SK-N-SH (cell line): ENCODE measurements at regions not wholly inside any gene's neighbourhood (a gene's known extent, or its start where the extent isn't known, plus 50 kb on each side); places are given as distances from the start of the nearest gene placed in this dataset.
A peak's percentile ranks its signal among the peaks of the same experiment; 100 is the strongest.

Experiments
- CTCF ChIA-PET: fragments of 300-600, 350-600 bp; formaldehyde crosslinking; extraction: SDS; loops from one replicate; lab custom pipeline; 2021; lab: Yijun Ruan, JAX
- POLR2A ChIA-PET: fragments of 350-600 bp; sonication (Branson Sonifier 250); formaldehyde crosslinking; extraction: SDS; loops from one replicate; lab custom pipeline; 2020; ENCODE audit warnings: antibody characterized with exemption, inconsistent platforms; lab: Yijun Ruan, JAX
- DNase-seq: peaks from one replicate; pipeline ENCODE4 v3.0.0; 2012
- H2AFZ ChIP-seq: fragments of 200-600 bp; sonication (generic); 2 replicates; pipeline ENCODE4 v1.8.1; 2016; ENCODE audit warnings: antibody characterized with exemption, mild to moderate bottlenecking, low read depth
- H3F3A ChIP-seq: fragments of 200-600 bp; sonication (generic); replicated peaks from 2 replicates; pipeline ENCODE3; 2016; ENCODE audit warnings: antibody characterized with exemption, mild to moderate bottlenecking; ENCODE audit not compliant: insufficient read depth
- H3K27ac ChIP-seq, 2 experiments: fragments of 200-500 bp in 1 of 2; fragments of 200-600 bp in 1 of 2; sonication (Bioruptor generic) in 1 of 2; sonication (generic), shearing (Covaris generic) in 1 of 2; 2 replicates each; pipeline versions ENCODE4 v1.5.1 to v1.6.1; 2014 to 2016; ENCODE audit warnings: low read depth in 2 of 2, inconsistent platforms in 1 of 2, low read length in 1 of 2, mild to moderate bottlenecking in 1 of 2, mixed read lengths in 1 of 2
- H3K27me3 ChIP-seq: fragments of 200-600 bp; sonication (generic), shearing (Covaris generic); 2 replicates; pipeline ENCODE4 v1.6.1; 2016; ENCODE audit warnings: mixed run types; ENCODE audit not compliant: insufficient read depth
- H3K36me3 ChIP-seq, 2 experiments: fragments of 200-500 bp in 1 of 2; fragments of 200-600 bp in 1 of 2; sonication (Bioruptor generic) in 1 of 2; sonication (generic) in 1 of 2; replicated peaks in 1 of 2; 2 replicates each; pipeline versions ENCODE3 to v1.5.1; 2014 to 2016; ENCODE audit warnings: low read length in 1 of 2, mild to moderate bottlenecking in 1 of 2; ENCODE audit not compliant: insufficient read depth in 2 of 2, control insufficient read depth in 1 of 2
- H3K4me1 ChIP-seq, 2 experiments: fragments of 200-500 bp in 1 of 2; fragments of 200-600 bp in 1 of 2; sonication (Bioruptor generic) in 1 of 2; sonication (generic), shearing (Covaris generic) in 1 of 2; 2 replicates each; pipeline versions ENCODE4 v1.5.1 to v1.6.1; 2014 to 2016; ENCODE audit warnings: low read depth in 1 of 2, low read length in 1 of 2, mixed run types in 1 of 2; ENCODE audit not compliant: insufficient read depth in 2 of 2, control insufficient read depth in 1 of 2
- H3K4me2 ChIP-seq: fragments of 200-600 bp; sonication (generic), shearing (Covaris generic); 2 replicates; pipeline ENCODE4 v1.6.1; 2017; ENCODE audit warnings: mixed run types
- H3K4me3 ChIP-seq, 2 experiments: fragments of 200-500 bp in 1 of 2; fragments of 200-600 bp in 1 of 2; sonication (Bioruptor generic) in 1 of 2; sonication (generic), shearing (Covaris generic) in 1 of 2; 2 replicates each; pipeline versions ENCODE4 v1.5.1 to v1.8.1; 2014 to 2016; ENCODE audit warnings: low read depth in 2 of 2, inconsistent platforms in 1 of 2, low read length in 1 of 2, mild to moderate bottlenecking in 1 of 2, mixed read lengths in 1 of 2, moderate library complexity in 1 of 2
- H3K79me2 ChIP-seq: fragments of 200-600 bp; sonication (generic); 2 replicates; pipeline ENCODE4 v1.8.1; 2017; ENCODE audit warnings: mild to moderate bottlenecking; ENCODE audit not compliant: insufficient read depth
- H3K9ac ChIP-seq: fragments of 200-600 bp; sonication (generic); 2 replicates; pipeline ENCODE4 v1.6.1; 2017; ENCODE audit warnings: mixed run types
- H3K9me2 ChIP-seq: fragments of 200-600 bp; sonication (generic); 2 replicates; pipeline ENCODE4 v1.6.1; 2017; ENCODE audit warnings: mixed run types
- H3K9me3 ChIP-seq: fragments of 200-600 bp; sonication (generic); 2 replicates; pipeline ENCODE4 v1.6.1; 2017; ENCODE audit warnings: mixed run types, mild to moderate bottlenecking, moderate library complexity
- H4K20me1 ChIP-seq: fragments of 200-600 bp; sonication (generic); 2 replicates; pipeline ENCODE4 v1.6.1; 2017; ENCODE audit warnings: mild to moderate bottlenecking, mixed run types; ENCODE audit not compliant: insufficient read depth
- ELF1 ChIP-seq: IDR thresholded peaks from 2 replicates; pipeline ENCODE4 v1.4.0; 2012
- EP300 ChIP-seq, 2 experiments: IDR thresholded peaks; 2 replicates each; pipeline versions ENCODE4 v1.4.0 to v1.6.1; 2012; ENCODE audit warnings: borderline replicate concordance in 1 of 2, low read depth in 1 of 2, low read length in 1 of 2
- EZH2phosphoT487 ChIP-seq: fragments of 200-600 bp; sonication (generic); IDR thresholded peaks from 2 replicates; pipeline ENCODE4 v1.6.1; 2017; ENCODE audit warnings: low read depth, mixed run types, mild to moderate bottlenecking, antibody characterized with exemption, moderate library complexity, borderline replicate concordance
- FOXJ3 ChIP-seq: sonication (generic); formaldehyde crosslinking; IDR thresholded peaks from 2 replicates; pipeline ENCODE4 v1.5.1; 2020; ENCODE audit warnings: mild to moderate bottlenecking, missing genetic modification reagents
- GATA2 ChIP-seq: sonication (generic); formaldehyde crosslinking; IDR thresholded peaks from 2 replicates; pipeline ENCODE4 v1.5.0; 2020; ENCODE audit warnings: mild to moderate bottlenecking, missing genetic modification reagents
- NFIC ChIP-seq: IDR thresholded peaks from 2 replicates; pipeline ENCODE4 v1.4.0; 2012; ENCODE audit warnings: borderline replicate concordance
- RAD21 ChIP-seq: IDR thresholded peaks from 2 replicates; pipeline ENCODE4 v1.6.1; 2012; ENCODE audit warnings: mild to moderate bottlenecking, low read length
- RCOR1 ChIP-seq: fragments of 150-350 bp; IDR thresholded peaks from 2 replicates; pipeline ENCODE4 v1.6.1; 2017; ENCODE audit warnings: antibody characterized with exemption, low read length
- REST ChIP-seq: IDR thresholded peaks from 2 replicates; pipeline ENCODE4 v1.6.1; 2012; ENCODE audit warnings: mild to moderate bottlenecking, low read depth, low read length, moderate library complexity
- TCF12 ChIP-seq: IDR thresholded peaks from 2 replicates; pipeline ENCODE4 v1.4.0; 2012
- YY1 ChIP-seq: IDR thresholded peaks from 2 replicates; pipeline ENCODE4 v1.4.0; 2012; ENCODE audit warnings: low read depth, mild to moderate bottlenecking
- WGBS: methylation state at CpG from one replicate; pipeline ENCODE4 v1.1.6; 2017; ENCODE audit warnings: low lambda C conversion rate; 5-methylcytosine and 5-hydroxymethylcytosine counted together
- TF ChIP-seq, protein P1 (sequence below): IDR thresholded peaks from 2 replicates; pipeline ENCODE4 v1.4.0; 2012; ENCODE audit warnings: low read depth

GRCh38 chr3:66142079-66142478 lies 78.7 kb upstream of the SLC25A26 start:
- ChIA-PET CTCF (interaction anchor here (1.3 kb wide), 1 partner anchor 354 kb away, joined by 3 read pairs; no protein-coding TSS in a partner anchor), POLR2A (no interaction called here)
- DNase-seq, result no peak
- H3K4me2 ChIP-seq, result no peak overlapping the region
- no peaks in the 10 kb centered on the region for H3K9me2 ChIP-seq
- H2AFZ ChIP-seq, result no peak overlapping the region
- no peaks in the 10 kb centered on the region for H3K9me3 ChIP-seq
- WGBS, result 74% methylated on average over 1 of the region's 1 CpG
- H3K27ac ChIP-seq, result no peak overlapping the region
- no peaks in the 10 kb centered on the region for H3K36me3 ChIP-seq
- H3F3A ChIP-seq, result peaks cover 4% of the 10 kb centered on the region
- TF ChIP-seq NFIC (no peak), EP300 (IDR thresholded peaks at IDR 0.05; ENCODE audit: borderline replicate concordance in 1 of 2, low read depth in 1 of 2, low read length in 1 of 2) (0 out of 4 replicates have a peak, but pooled peaks of 1 of the 2 experiments have one; percentile 12), GATA2 (CRISPR knock-in tag) (peak; percentile 59), REST (no peak), TCF12 (no peak), ELF1 (no peak), EZH2phosphoT487 (no peak)
- H4K20me1 ChIP-seq, result no peaks in the 10 kb centered on the region
- no peak overlapping the region for H3K4me3 ChIP-seq
- H3K79me2 ChIP-seq, result no peaks in the 10 kb centered on the region
- H3K4me1 ChIP-seq, result peaks cover 5 to 11% of the 10 kb centered on the region in 2 experiments; a peak in 3 of 4 replicates
- H3K9ac ChIP-seq, result no peak overlapping the region
- no peaks in the 10 kb centered on the region for H3K27me3 ChIP-seq

DNA sequence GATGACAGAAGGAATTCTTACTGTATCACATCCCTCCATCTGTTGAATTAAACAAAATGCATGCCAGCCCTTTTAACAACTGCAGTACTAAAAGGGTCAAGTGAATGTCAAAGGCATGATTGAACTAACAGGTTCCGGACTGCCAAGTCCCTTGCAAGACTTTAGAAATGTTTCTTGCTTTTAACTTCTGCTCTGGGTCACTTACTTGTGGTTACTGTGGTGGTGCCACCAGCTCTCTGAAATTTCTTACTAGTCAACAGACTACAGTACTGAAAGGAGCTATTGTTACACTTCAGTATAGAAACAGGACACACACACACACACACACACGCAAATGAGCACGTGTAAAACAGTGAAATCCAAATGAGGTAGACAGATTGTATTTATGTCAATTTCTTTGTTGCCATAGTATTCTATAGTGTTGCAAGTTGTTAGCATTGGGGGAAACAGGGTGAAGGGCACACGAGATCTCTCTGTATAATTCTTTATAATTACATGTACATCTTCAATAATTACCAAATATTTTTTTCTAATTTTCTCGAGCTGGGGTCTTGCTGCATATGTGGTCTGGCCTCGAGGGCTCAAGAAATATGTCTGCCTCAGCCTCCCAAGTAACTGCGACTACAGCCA lies 79.9 kb upstream of the SLC25A26 start:
- ChIA-PET POLR2A (no interaction called here), CTCF (interaction anchor here (0.8 to 6.4 kb wide), 4 partner anchors 12 to 355 kb away, joined by 3 to 70 read pairs (median 22); no protein-coding TSS in a partner anchor)
- no peak for DNase-seq
- Histone ChIP-seq H3K4me2 (no peak overlapping the region), H3K36me3 (no peaks in the 10 kb centered on the region), H3K9me3 (no peaks in the 10 kb centered on the region), H3K27ac (no peak overlapping the region), H2AFZ (no peak overlapping the region), H3K9me2 (no peaks in the 10 kb centered on the region), H3K79me2 (no peaks in the 10 kb centered on the region), H4K20me1 (no peaks in the 10 kb centered on the region), H3K9ac (no peak overlapping the region), H3K4me3 (no peak overlapping the region), H3F3A (peaks cover 4% of the 10 kb centered on the region), H3K4me1 (peaks cover 5 to 11% of the 10 kb centered on the region in 2 experiments; a peak in 3 of 4 replicates), H3K27me3 (no peaks in the 10 kb centered on the region)
- 80% methylated on average over 7 of the region's 7 CpGs for WGBS
- TF ChIP-seq EZH2phosphoT487, result no peak
- TF ChIP-seq RCOR1, result no peak
- no peak for TF ChIP-seq RAD21
- TF ChIP-seq GATA2 (CRISPR knock-in tag), result no peak
- TF ChIP-seq FOXJ3, result no peak
- TF ChIP-seq YY1, result no peak
- TF ChIP-seq, protein P1, sequence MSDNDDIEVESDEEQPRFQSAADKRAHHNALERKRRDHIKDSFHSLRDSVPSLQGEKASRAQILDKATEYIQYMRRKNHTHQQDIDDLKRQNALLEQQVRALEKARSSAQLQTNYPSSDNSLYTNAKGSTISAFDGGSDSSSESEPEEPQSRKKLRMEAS, result no peak
- no peak for TF ChIP-seq REST
- no peak for TF ChIP-seq ELF1
